ENCODE measurements at regions not wholly inside any gene's neighbourhood (a gene's known extent, or its start where the extent isn't known, plus 50 kb on each side); places are given as distances from the start of the nearest gene placed in this dataset.

GRCh38 chr6:126926926-126927325, 191.5 kb upstream of the RSPO3 start:
- TF ChIP-seq CTCF (IDR thresholded peaks at IDR 0.05) (no peak), POLR2A (IDR thresholded peaks at IDR 0.05) (no peak)
